NCI-H1694 treated with DMSO at 0.1 percent for 48 hours (cell line): ENCODE measurements at regions not wholly inside any gene's neighbourhood (a gene's known extent, or its start where the extent isn't known, plus 50 kb on each side); places are given as distances from the start of the nearest gene placed in this dataset.
"Not testable (repeated sequence)": the region's sequence is repeated elsewhere in the genome, so short reads cannot be mapped to it uniquely, and the experiment has no call there.

Experiments
- DNase-seq: peaks from one replicate; lab custom pipeline; 2025; lab: John Stamatoyannopoulos, UW

- DNase-seq: no peak
Measured at GRCh38 chr3:10703875-10704274, 112.2 kb upstream of the SLC6A11 start.

- no peak for DNase-seq
Measured at GRCh38 chr3:10706156-10706739, 109.8 kb upstream of the SLC6A11 start.

GRCh38 chr3:10706740-10707399 is 109.2 kb upstream of the SLC6A11 start:
- no peak for DNase-seq

- no peak for DNase-seq
Measured at GRCh38 chr3:10707400-10708215, 108.4 kb upstream of the SLC6A11 start.

GRCh38 chr3:10708216-10708893 is 107.7 kb upstream of the SLC6A11 start:
- no peak for DNase-seq

GRCh38 chr3:10709110-10709781 is 106.8 kb upstream of the SLC6A11 start:
- no peak for DNase-seq

- no peak for DNase-seq
Measured at GRCh38 chr3:10712121-10712520, 103.9 kb upstream of the SLC6A11 start.

GRCh38 chr3:10713656-10714055 is 102.4 kb upstream of the SLC6A11 start:
- DNase-seq: no peak

- no peak for DNase-seq
Measured at GRCh38 chr3:10715886-10716285, 100.1 kb upstream of the SLC6A11 start.

GRCh38 chr3:10716964-10717363 is 99.1 kb upstream of the SLC6A11 start:
- no peak for DNase-seq

GRCh38 chr3:10717756-10718155 is 98.3 kb upstream of the SLC6A11 start:
- no peak for DNase-seq

- no peak for DNase-seq
Measured at GRCh38 chr3:10721101-10721500, 94.9 kb upstream of the SLC6A11 start.

GRCh38 chr3:10722911-10723310 is 93.1 kb upstream of the SLC6A11 start:
- DNase-seq: no peak

- no peak for DNase-seq
Measured at GRCh38 chr3:10723991-10724390, 92.0 kb upstream of the SLC6A11 start.

GRCh38 chr3:10725067-10725466 is 91.0 kb upstream of the SLC6A11 start:
- no peak for DNase-seq

- DNase-seq: no peak
Measured at GRCh38 chr3:10725846-10726245, 90.2 kb upstream of the SLC6A11 start.

- no peak for DNase-seq
Measured at GRCh38 chr3:10726787-10727186, 89.2 kb upstream of the SLC6A11 start.

GRCh38 chr3:10729439-10729838 is 86.6 kb upstream of the SLC6A11 start:
- no peak for DNase-seq

GRCh38 chr3:10732292-10732691 is 83.7 kb upstream of the SLC6A11 start:
- no peak for DNase-seq

- DNase-seq: no peak
Measured at GRCh38 chr3:10733297-10733696, 82.7 kb upstream of the SLC6A11 start.

GRCh38 chr3:10736444-10736843 is 79.6 kb upstream of the SLC6A11 start:
- DNase-seq: not testable (repeated sequence)

GRCh38 chr3:10737785-10738184 is 78.2 kb upstream of the SLC6A11 start:
- DNase-seq: no peak
